OCI-LY1 (cell line): ENCODE measurements at regions not wholly inside any gene's neighbourhood (a gene's known extent, or its start where the extent isn't known, plus 50 kb on each side); places are given as distances from the start of the nearest gene placed in this dataset.

Source experiments
- CTCF ChIP-seq: fragments of 200-600 bp; sonication (generic), shearing (Covaris generic); IDR thresholded peaks from 2 replicates; pipeline ENCODE4 v1.5.1; 2017; ENCODE audit warnings: mild to moderate bottlenecking, antibody characterized with exemption, low read length, moderate library complexity, mixed read lengths
- EZH2 ChIP-seq: fragments of 200-600 bp; sonication (generic), shearing (Covaris generic); IDR thresholded peaks from 2 replicates; pipeline ENCODE4 v1.8.0; 2017; ENCODE audit warnings: borderline replicate concordance, mixed run types, mild to moderate bottlenecking, antibody characterized with exemption, low read length, moderate library complexity, mixed read lengths

GRCh38 chr1:95766036-95766435 is 532.0 kb downstream of the RWDD3 start:
- TF ChIP-seq CTCF = no peak
- no peak for TF ChIP-seq EZH2
